Right lobe of liver (tissue), 6 donors: ENCODE measurements at regions not wholly inside any gene's neighbourhood (a gene's known extent, or its start where the extent isn't known, plus 50 kb on each side); places are given as distances from the start of the nearest gene placed in this dataset.

ENCODE experiments used
- ATAC-seq, 4 donors: fragments of 200-7000 bp; cut with Tn5 transposase; one replicate each; pipeline ENCODE4 v1.9.1; 2020; ENCODE audit warnings: mild to moderate bottlenecking in 4 of 4, moderate library complexity in 4 of 4
- DNase-seq, 3 donors: peaks; one replicate each; pipeline ENCODE4 v3.0.0-alpha.2; 2020
- H3K27ac ChIP-seq, 3 donors: fragments of 200-600 bp; one replicate each; pipeline ENCODE4 v1.8.0; 2022
- H3K27me3 ChIP-seq, 2 donors: fragments of 200-600 bp; one replicate each; pipeline ENCODE4 v1.8.0; 2022
- H3K36me3 ChIP-seq, 4 donors: fragments of 200-600 bp; sonication (generic) in 1 of 4; one replicate each; pipeline versions ENCODE4 v1.5.1 to v1.8.0; 2017 to 2022; ENCODE audit warnings: control low read depth in 1 of 4
- H3K4me1 ChIP-seq, 4 donors: fragments of 200-600 bp; sonication (generic) in 1 of 4; one replicate each; pipeline versions ENCODE4 v1.5.1 to v1.8.0; 2017 to 2022; ENCODE audit warnings: control low read depth in 1 of 4
- H3K4me3 ChIP-seq, 3 donors: fragments of 200-600 bp; one replicate each; pipeline ENCODE4 v1.8.0; 2022
- H3K9me3 ChIP-seq, 4 donors: fragments of 200-600 bp; sonication (generic) in 1 of 4; one replicate each; pipeline versions ENCODE4 v1.5.1 to v1.8.0; 2017 to 2022; ENCODE audit warnings: control low read depth in 1 of 4
- POLR2A ChIP-seq: fragments of 450-650 bp; IDR thresholded peaks from one replicate; pipeline ENCODE4 v1.6.1; 2017; ENCODE audit warnings: antibody characterized with exemption, mild to moderate bottlenecking
- WGBS: methylation state at CpG from one replicate; pipeline ENCODE4 v1.1.6; 2018; ENCODE audit warnings: low coverage, low lambda C conversion rate; ENCODE audit not compliant: insufficient coverage; ENCODE audit errors: missing lambda C conversion rate; 5-methylcytosine and 5-hydroxymethylcytosine counted together
- intact Hi-C, 2 donors: fragments of 100-400 bp; cut with DNase I; formaldehyde crosslinking; loops; one replicate each; pipeline versions ENCODE4 v1.11.2 to v1.14.1; 2022
- TF ChIP-seq, protein P1 (sequence below), 4 donors: fragments of 200-600 bp in 3 of 4; fragments of 450-650 bp in 1 of 4; IDR thresholded peaks; one replicate each; pipeline versions ENCODE4 v1.5.1 to v1.8.0; 2016 to 2022; ENCODE audit warnings: antibody characterized with exemption in 4 of 4, mild to moderate bottlenecking in 2 of 4
- donor health status: DM: no; HTN: yes; CAD: no.
- donor health status: DM: no; HTN: no; CAD: no.
- donor health status: DM: no; HTN: no; CAD: no.
- donor health status: DM: no; HTN: yes; CAD: no.
- donor health status: DM: no; HTN: yes; CAD: no.

DNA sequence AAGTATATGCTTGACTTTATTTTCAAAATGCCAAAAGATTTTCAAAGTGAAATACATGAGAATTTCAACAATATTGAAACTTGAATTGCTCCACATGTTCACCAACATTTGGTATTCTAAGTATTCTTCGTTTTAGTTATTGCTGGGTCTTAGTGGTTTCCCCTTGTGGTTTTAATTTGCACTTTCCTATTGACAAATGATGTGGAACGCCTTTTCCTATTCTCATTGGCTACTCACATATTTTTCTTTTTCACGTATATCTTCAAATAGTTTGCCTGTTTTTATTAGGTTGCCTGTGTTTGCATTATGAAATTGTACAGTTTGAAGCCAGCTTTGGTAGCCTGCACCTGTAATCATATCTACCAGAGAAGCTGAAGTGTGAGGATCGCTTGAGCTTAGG lies 405.7 kb upstream of the IRX2 start:
- TF ChIP-seq, protein P1, sequence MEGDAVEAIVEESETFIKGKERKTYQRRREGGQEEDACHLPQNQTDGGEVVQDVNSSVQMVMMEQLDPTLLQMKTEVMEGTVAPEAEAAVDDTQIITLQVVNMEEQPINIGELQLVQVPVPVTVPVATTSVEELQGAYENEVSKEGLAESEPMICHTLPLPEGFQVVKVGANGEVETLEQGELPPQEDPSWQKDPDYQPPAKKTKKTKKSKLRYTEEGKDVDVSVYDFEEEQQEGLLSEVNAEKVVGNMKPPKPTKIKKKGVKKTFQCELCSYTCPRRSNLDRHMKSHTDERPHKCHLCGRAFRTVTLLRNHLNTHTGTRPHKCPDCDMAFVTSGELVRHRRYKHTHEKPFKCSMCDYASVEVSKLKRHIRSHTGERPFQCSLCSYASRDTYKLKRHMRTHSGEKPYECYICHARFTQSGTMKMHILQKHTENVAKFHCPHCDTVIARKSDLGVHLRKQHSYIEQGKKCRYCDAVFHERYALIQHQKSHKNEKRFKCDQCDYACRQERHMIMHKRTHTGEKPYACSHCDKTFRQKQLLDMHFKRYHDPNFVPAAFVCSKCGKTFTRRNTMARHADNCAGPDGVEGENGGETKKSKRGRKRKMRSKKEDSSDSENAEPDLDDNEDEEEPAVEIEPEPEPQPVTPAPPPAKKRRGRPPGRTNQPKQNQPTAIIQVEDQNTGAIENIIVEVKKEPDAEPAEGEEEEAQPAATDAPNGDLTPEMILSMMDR (IDR thresholded peaks at IDR 0.05) = no peak
- TF ChIP-seq POLR2A = no peak
- no peaks in the 10 kb centered on the region for H3K27me3 ChIP-seq
- no peaks in the 10 kb centered on the region for H3K4me1 ChIP-seq
- intact Hi-C loops = no loop called here
- no peak overlapping the region for H3K27ac ChIP-seq
- DNase-seq (no peak), ATAC-seq (no peak)
- 10% methylated on average over 4 of the region's 4 CpGs for WGBS
- no peaks in the 10 kb centered on the region for H3K36me3 ChIP-seq
- H3K9me3 ChIP-seq = no peaks in the 10 kb centered on the region
- no peak overlapping the region for H3K4me3 ChIP-seq

DNA sequence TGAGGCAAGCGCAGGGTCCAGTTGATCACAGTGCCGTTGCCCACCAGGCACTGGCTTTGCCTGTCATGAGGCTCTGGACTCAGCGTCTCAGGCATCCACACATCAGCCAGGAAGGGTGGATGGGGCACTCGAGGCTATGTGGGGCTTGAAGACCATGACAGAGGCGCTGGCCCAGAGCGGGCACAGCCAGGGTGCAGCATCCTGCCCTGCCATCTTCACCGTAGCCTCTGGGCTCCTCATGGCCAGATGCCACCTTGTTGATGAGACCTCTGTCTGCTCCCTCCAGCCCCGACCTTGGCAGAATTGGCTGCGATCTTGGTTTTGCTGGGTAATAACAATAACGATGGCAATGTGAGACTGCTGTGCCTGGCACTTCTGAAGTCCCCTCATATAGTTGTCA lies 404.2 kb upstream of the IRX2 start:
- no peak overlapping the region for H3K27ac ChIP-seq
- DNase-seq = no peak
- no peaks in the 10 kb centered on the region for H3K36me3 ChIP-seq
- intact Hi-C loops = no loop called here
- no peaks in the 10 kb centered on the region for H3K9me3 ChIP-seq
- 40% methylated on average over 1 of the region's 10 CpGs for whole genome bisulfite sequencing
- no peaks in the 10 kb centered on the region for H3K4me1 ChIP-seq
- no peak overlapping the region for H3K4me3 ChIP-seq
- no peak for ATAC-seq
- no peaks in the 10 kb centered on the region for H3K27me3 ChIP-seq
- TF ChIP-seq, protein P1 (IDR thresholded peaks at IDR 0.05) = no peak
- TF ChIP-seq POLR2A = no peak

- Histone ChIP-seq H3K9me3 (no peaks in the 10 kb centered on the region), H3K27me3 (no peaks in the 10 kb centered on the region), H3K4me1 (no peaks in the 10 kb centered on the region), H3K27ac (no peak overlapping the region), H3K36me3 (no peaks in the 10 kb centered on the region), H3K4me3 (no peak overlapping the region)
- ATAC-seq (no peak), DNase-seq (no peak)
- 46% methylated on average over 10 of the region's 10 CpGs for WGBS
- intact Hi-C loops = no loop called here
- TF ChIP-seq, protein P1 (IDR thresholded peaks at IDR 0.05) = no peak
- TF ChIP-seq POLR2A = no peak
Measured at GRCh38 chr5:3155046-3155445, 403.6 kb upstream of the IRX2 start.

GRCh38 chr5:3153906-3154305 lies 402.4 kb upstream of the IRX2 start:
- TF ChIP-seq POLR2A = no peak
- TF ChIP-seq, protein P1 (IDR thresholded peaks at IDR 0.05) = no peak
- no peaks in the 10 kb centered on the region for H3K4me1 ChIP-seq
- no peaks in the 10 kb centered on the region for H3K36me3 ChIP-seq
- H3K27ac ChIP-seq = no peak overlapping the region
- no peak overlapping the region for H3K4me3 ChIP-seq
- 5% methylated on average over 4 of the region's 4 CpGs for WGBS
- no peaks in the 10 kb centered on the region for H3K27me3 ChIP-seq
- DNase-seq = no peak
- intact Hi-C loops = no loop called here
- no peak for ATAC-seq
- no peaks in the 10 kb centered on the region for H3K9me3 ChIP-seq

- Histone ChIP-seq H3K27me3 (no peaks in the 10 kb centered on the region), H3K4me3 (no peak overlapping the region), H3K36me3 (no peaks in the 10 kb centered on the region), H3K27ac (no peak overlapping the region), H3K9me3 (no peaks in the 10 kb centered on the region), H3K4me1 (no peaks in the 10 kb centered on the region)
- no peak for DNase-seq
- WGBS = 38% methylated on average over 10 of the region's 10 CpGs
- intact Hi-C loops = no loop called here
- no peak for ATAC-seq
- no peak for TF ChIP-seq POLR2A
- TF ChIP-seq, protein P1 (IDR thresholded peaks at IDR 0.05) = no peak
Measured at GRCh38 chr5:3153226-3153858, 401.9 kb upstream of the IRX2 start.
